ENCODE measurements at regions not wholly inside any gene's neighbourhood (a gene's known extent, or its start where the extent isn't known, plus 50 kb on each side); places are given as distances from the start of the nearest gene placed in this dataset.

DNA sequence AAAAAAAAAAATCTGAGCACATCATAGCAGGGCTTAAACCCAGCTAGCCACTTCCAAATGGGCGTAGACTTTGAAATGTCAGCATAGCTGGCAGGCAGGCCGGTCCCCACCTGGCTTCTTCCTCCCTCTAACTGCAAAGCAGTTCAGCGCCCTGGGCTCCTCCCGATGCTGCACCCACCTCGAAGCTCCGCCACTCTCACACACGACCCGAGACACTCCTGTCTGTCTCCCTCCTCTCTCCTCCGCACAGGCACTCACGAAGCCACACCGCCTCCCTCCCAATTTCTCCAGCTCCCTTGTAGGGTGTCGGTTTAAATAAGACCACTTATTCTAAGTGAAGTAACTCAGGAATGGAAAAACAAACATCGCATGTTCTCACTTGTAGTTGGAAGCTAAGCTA is 301.3 kb downstream of the NPHP4 start:
- Histone ChIP-seq H3K9ac (ENCODE audit: low read length) (no peak overlapping the region), H3K27ac (ENCODE audit: low read depth, low read length) (no peak overlapping the region), H3K4me1 (ENCODE audit: control insufficient read depth, insufficient read depth, low read length) (peaks cover 25% of the 10 kb centered on the region; the same call in 1 of the 2 replicates), H3K9me3 (ENCODE audit: control insufficient read depth, insufficient read depth, low read depth, low read length) (no peaks in the 10 kb centered on the region), H3K36me3 (ENCODE audit: control insufficient read depth, insufficient read depth, low read length) (no peaks in the 10 kb centered on the region), H3K27me3 (ENCODE audit: control insufficient read depth, insufficient read depth, low read length) (no peaks in the 10 kb centered on the region), H3K4me3 (ENCODE audit: low read depth, low read length) (no peak overlapping the region)

DNA sequence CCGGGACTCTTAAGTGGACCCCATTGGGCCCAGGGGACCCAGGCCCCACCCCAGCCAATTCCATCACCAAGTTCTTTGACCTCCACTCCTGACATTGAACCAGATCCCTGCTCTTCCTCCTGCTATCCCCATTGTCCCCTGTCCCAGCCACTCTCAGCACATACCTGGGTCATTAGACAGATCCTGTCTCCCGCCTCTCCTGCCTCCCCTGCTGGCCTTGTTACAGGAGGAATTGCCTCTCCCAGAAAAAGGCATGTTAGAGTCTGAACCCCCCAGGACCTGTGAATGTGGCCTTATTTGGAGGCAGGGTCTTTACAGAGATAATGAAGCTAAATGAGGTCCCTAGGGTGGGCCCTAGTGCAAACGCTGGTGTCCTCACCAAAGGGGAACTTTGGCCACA is 301.9 kb downstream of the NPHP4 start:
- no peaks in the 10 kb centered on the region for H3K36me3 ChIP-seq (ENCODE audit: control insufficient read depth, insufficient read depth, low read length)
- no peaks in the 10 kb centered on the region for H3K27me3 ChIP-seq (ENCODE audit: control insufficient read depth, insufficient read depth, low read length)
- H3K27ac ChIP-seq (ENCODE audit: low read depth, low read length): no peak overlapping the region
- H3K9ac ChIP-seq (ENCODE audit: low read length): no peak overlapping the region
- no peak overlapping the region for H3K4me3 ChIP-seq (ENCODE audit: low read depth, low read length)
- peaks cover 25% of the 10 kb centered on the region; the same call in 1 of the 2 replicates for H3K4me1 ChIP-seq (ENCODE audit: control insufficient read depth, insufficient read depth, low read length)
- no peaks in the 10 kb centered on the region for H3K9me3 ChIP-seq (ENCODE audit: control insufficient read depth, insufficient read depth, low read depth, low read length)

DNA sequence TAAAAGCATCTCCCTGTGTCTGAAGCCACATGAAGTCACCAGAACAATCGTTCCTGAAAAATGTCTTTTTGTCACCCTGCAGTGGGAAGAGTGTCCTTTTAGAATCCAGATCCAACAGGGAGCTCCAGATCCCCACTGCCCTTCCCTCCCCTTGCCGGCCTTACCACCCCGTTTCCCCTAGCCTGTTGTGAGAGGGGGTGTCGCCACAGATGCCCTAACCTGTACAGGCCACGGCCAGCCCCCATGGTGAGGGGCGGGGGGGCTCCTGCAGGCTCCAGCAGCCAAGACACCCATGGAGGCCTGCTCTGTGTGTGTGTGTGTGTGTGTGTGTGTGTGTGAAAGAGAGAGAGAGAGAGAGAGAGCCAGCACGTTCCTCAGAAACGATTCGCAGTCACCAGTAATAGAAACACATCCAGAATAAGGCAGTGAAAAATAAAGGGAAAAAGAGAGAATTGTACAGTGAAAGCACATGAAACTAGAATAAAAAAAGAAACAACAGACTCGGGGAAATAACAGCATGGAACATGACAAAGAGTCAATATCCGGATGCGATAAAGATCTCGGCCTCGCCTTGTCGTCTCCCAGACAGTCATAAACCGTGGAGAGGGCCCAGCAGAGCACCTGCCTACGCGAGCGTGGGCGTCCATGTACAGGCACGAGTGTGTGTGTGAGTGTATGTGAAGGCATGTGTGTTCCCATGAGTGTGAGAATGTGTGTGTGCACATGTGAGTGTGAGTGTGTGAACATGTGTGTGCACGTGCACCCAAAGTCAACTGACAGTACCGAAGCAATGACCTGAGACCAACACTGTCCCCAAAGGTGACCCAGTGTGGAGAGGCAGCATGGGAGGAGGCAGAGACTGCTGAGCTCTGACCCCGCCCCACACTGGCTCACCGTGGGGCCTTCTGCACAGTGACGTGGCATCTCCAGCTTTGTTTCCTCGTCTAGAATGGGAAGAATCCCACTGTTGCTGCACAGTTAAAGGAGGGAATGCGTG is 303.8 kb downstream of the NPHP4 start:
- H3K4me3 ChIP-seq (ENCODE audit: low read depth, low read length): no peak overlapping the region
- peaks cover 25% of the 10 kb centered on the region; the same call in 1 of the 2 replicates for H3K4me1 ChIP-seq (ENCODE audit: control insufficient read depth, insufficient read depth, low read length)
- H3K27ac ChIP-seq (ENCODE audit: low read depth, low read length): no peak overlapping the region
- H3K36me3 ChIP-seq (ENCODE audit: control insufficient read depth, insufficient read depth, low read length): no peaks in the 10 kb centered on the region
- no peak overlapping the region for H3K9ac ChIP-seq (ENCODE audit: low read length)
- H3K27me3 ChIP-seq (ENCODE audit: control insufficient read depth, insufficient read depth, low read length): no peaks in the 10 kb centered on the region
- no peaks in the 10 kb centered on the region for H3K9me3 ChIP-seq (ENCODE audit: control insufficient read depth, insufficient read depth, low read depth, low read length)

DNA sequence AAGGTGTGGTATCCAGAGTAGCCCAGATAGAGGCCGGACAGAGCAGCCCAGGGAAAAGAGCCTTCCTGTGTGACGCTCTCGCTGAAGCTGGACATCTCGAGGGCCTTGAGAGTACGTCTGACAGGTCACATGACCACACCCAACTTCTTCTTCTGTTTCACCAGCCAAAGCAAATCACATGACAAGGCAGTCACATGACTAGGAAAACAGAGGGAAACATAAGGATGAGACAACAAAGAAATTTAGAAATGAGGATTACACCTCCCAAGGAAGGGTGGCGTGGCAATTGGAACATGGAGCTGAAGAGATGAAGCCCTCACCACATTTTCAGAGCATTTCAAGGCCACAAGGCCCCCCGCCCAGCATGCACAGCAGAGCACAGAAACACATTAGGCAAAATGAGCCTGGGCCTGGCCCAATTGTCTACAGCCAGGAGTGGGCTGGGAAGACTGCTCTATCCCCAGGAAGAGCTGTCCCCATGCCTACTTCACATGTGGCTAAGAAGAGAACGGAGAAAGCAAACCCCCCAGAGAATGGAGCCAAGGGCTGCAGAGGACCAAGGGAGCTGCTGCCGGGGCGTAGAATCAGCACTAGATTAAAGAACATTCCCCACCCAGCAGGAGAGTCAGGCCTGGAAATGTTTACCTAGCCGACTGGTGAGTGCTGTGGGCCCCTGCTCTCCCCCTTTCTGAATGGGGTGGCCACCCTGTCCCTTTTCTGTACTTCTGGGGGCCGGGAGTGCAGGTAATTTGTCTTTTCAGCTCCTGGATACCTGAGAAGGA is 305.1 kb downstream of the NPHP4 start:
- H3K4me1 ChIP-seq (ENCODE audit: control insufficient read depth, insufficient read depth, low read length): peaks cover 22% of the 10 kb centered on the region; the same call in 1 of the 2 replicates
- H3K4me3 ChIP-seq (ENCODE audit: low read depth, low read length): no peak overlapping the region
- H3K36me3 ChIP-seq (ENCODE audit: control insufficient read depth, insufficient read depth, low read length): no peaks in the 10 kb centered on the region
- H3K27ac ChIP-seq (ENCODE audit: low read depth, low read length): no peak overlapping the region
- H3K9me3 ChIP-seq (ENCODE audit: control insufficient read depth, insufficient read depth, low read depth, low read length): no peaks in the 10 kb centered on the region
- no peaks in the 10 kb centered on the region for H3K27me3 ChIP-seq (ENCODE audit: control insufficient read depth, insufficient read depth, low read length)
- H3K9ac ChIP-seq (ENCODE audit: low read length): no peak overlapping the region

DNA sequence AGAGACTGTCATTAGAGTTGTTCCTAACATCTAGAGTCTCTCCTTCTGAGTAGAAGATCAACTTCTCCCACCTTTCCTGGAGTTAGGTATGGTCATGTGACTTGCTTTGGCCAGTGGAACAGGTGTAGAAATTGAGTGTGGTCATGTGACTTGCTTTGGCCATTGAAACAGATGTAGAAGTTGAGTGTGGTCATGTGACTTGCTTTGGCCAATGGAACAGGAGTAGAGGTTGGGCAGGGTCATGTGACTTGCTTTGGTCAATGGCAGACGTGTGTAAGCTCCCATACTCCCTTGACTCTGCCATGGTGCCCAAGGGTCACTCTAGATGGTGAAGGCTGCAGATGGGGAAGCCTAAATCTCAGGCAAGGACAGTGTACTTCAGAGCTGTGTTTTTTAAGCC is 306.0 kb downstream of the NPHP4 start:
- Histone ChIP-seq H3K27ac (ENCODE audit: low read depth, low read length) (no peak overlapping the region), H3K9me3 (ENCODE audit: control insufficient read depth, insufficient read depth, low read depth, low read length) (no peaks in the 10 kb centered on the region), H3K9ac (ENCODE audit: low read length) (no peak overlapping the region), H3K36me3 (ENCODE audit: control insufficient read depth, insufficient read depth, low read length) (no peaks in the 10 kb centered on the region), H3K4me1 (ENCODE audit: control insufficient read depth, insufficient read depth, low read length) (peaks cover 13% of the 10 kb centered on the region; the same call in 1 of the 2 replicates), H3K4me3 (ENCODE audit: low read depth, low read length) (no peak overlapping the region), H3K27me3 (ENCODE audit: control insufficient read depth, insufficient read depth, low read length) (no peaks in the 10 kb centered on the region)

DNA sequence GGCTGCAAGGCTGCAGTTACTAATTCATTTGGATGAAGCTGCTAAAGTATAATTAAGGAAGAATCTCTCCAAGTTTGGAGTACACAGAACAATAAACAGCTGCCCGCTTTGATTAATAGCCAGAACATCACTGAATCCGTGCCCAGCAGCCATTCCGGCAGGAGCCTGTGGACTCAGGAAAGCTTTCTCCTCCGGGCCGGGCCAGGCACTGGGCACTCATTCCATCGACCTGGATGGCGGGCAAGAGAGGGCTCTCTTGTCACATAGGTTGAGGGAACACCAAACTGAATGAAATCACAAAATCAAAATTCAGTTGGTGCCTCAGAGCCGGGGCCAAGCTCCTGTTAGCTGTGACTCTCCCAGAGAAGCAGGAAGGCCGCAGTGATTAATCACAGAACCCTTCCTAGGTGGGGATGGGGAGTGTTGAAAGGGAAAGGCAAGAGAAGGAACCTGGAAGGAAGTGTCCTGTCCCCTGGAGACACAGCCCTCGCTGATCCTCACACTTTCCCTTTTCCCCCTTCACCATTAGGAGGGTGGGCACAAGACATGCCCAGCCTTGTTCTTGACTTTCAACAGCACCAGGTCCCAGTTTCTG is 306.7 kb downstream of the NPHP4 start:
- H3K4me3 ChIP-seq (ENCODE audit: low read depth, low read length): no peak overlapping the region
- no peak overlapping the region for H3K9ac ChIP-seq (ENCODE audit: low read length)
- no peaks in the 10 kb centered on the region for H3K9me3 ChIP-seq (ENCODE audit: control insufficient read depth, insufficient read depth, low read depth, low read length)
- H3K4me1 ChIP-seq (ENCODE audit: control insufficient read depth, insufficient read depth, low read length): peaks cover 7% of the 10 kb centered on the region; the same call in 1 of the 2 replicates
- no peaks in the 10 kb centered on the region for H3K27me3 ChIP-seq (ENCODE audit: control insufficient read depth, insufficient read depth, low read length)
- no peak overlapping the region for H3K27ac ChIP-seq (ENCODE audit: low read depth, low read length)
- H3K36me3 ChIP-seq (ENCODE audit: control insufficient read depth, insufficient read depth, low read length): no peaks in the 10 kb centered on the region

DNA sequence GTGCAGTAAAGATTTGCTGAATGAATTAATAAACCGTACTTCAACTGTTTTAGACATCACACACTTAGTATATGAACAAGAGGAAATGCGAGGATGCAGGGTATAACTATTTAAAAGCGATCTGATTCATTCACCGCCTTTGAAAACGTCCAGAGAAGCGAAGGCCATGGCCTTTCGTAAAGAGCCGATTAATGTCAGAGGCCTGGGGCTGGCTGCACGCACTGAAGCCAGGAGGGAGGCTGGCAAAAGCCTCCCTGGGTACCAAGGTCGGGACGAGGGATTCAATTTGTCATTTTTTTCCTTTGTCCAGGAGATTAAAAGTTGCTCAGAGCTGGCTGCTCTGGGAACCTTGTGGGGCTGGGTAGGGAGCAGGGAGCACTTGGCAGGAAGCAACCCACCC is 307.4 kb downstream of the NPHP4 start:
- H3K27me3 ChIP-seq (ENCODE audit: control insufficient read depth, insufficient read depth, low read length): no peaks in the 10 kb centered on the region
- H3K4me1 ChIP-seq (ENCODE audit: control insufficient read depth, insufficient read depth, low read length): peaks cover 3% of the 10 kb centered on the region; the same call in 1 of the 2 replicates
- no peak overlapping the region for H3K9ac ChIP-seq (ENCODE audit: low read length)
- no peaks in the 10 kb centered on the region for H3K36me3 ChIP-seq (ENCODE audit: control insufficient read depth, insufficient read depth, low read length)
- no peak overlapping the region for H3K4me3 ChIP-seq (ENCODE audit: low read depth, low read length)
- no peak overlapping the region for H3K27ac ChIP-seq (ENCODE audit: low read depth, low read length)
- no peaks in the 10 kb centered on the region for H3K9me3 ChIP-seq (ENCODE audit: control insufficient read depth, insufficient read depth, low read depth, low read length)

DNA sequence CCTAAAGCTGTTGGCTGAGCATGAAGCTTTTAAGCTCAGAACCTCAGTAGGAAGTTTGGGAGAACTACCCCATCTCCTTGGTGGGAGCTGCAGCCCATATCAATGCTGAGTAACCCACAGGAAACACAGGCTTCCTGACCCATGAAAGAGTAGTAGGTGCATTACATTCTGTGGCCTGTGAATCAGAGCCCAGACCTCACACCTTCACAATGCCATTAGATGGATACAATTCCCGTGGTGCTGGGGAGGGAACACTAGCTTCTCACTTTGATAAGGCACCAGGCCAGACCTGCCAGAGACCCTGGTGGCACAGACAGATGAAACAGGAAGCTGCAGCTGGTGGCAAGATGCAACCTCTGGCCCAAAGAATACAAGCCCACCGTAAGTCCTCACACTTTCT is 308.8 kb downstream of the NPHP4 start:
- Histone ChIP-seq H3K4me3 (ENCODE audit: low read depth, low read length) (no peak overlapping the region), H3K9me3 (ENCODE audit: control insufficient read depth, insufficient read depth, low read depth, low read length) (no peaks in the 10 kb centered on the region), H3K9ac (ENCODE audit: low read length) (no peak overlapping the region), H3K36me3 (ENCODE audit: control insufficient read depth, insufficient read depth, low read length) (no peaks in the 10 kb centered on the region), H3K27ac (ENCODE audit: low read depth, low read length) (no peak overlapping the region), H3K27me3 (ENCODE audit: control insufficient read depth, insufficient read depth, low read length) (no peaks in the 10 kb centered on the region), H3K4me1 (ENCODE audit: control insufficient read depth, insufficient read depth, low read length) (no peaks in the 10 kb centered on the region; the same call in 1 of the 2 replicates)

DNA sequence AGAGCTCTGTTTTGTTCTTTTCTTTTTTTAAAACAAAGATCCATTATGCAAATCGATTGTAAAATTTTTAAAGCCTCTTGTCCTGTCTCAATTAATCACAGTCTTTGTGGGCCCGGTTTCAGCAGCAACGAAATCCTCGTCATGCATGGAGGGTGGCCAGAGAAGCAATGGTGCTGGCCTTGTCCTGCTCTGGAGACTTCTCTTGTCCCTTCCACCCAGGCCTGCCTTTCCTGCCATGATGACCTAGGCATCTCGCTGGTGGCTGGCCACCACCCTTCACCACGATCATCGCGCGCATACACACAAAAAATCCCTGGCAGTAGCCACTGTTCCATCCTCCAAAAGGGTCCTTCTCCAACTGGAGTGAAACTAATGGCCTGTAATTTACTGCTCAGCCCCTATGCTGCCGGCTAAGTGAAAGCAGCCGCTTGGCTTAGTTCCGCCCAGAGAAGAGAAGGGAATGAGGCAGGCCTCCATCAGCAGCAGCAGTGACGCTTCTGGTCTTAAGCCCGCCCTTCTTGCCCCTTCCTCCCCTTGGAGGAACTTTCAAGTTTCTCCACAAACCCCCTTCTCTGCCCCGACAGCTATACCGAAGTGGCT is 309.5 kb downstream of the NPHP4 start:
- no peaks in the 10 kb centered on the region; the same call in 1 of the 2 replicates for H3K4me1 ChIP-seq (ENCODE audit: control insufficient read depth, insufficient read depth, low read length)
- no peak overlapping the region for H3K27ac ChIP-seq (ENCODE audit: low read depth, low read length)
- H3K9ac ChIP-seq (ENCODE audit: low read length): no peak overlapping the region
- H3K27me3 ChIP-seq (ENCODE audit: control insufficient read depth, insufficient read depth, low read length): no peaks in the 10 kb centered on the region
- no peak overlapping the region for H3K4me3 ChIP-seq (ENCODE audit: low read depth, low read length)
- H3K9me3 ChIP-seq (ENCODE audit: control insufficient read depth, insufficient read depth, low read depth, low read length): no peaks in the 10 kb centered on the region
- H3K36me3 ChIP-seq (ENCODE audit: control insufficient read depth, insufficient read depth, low read length): no peaks in the 10 kb centered on the region

DNA sequence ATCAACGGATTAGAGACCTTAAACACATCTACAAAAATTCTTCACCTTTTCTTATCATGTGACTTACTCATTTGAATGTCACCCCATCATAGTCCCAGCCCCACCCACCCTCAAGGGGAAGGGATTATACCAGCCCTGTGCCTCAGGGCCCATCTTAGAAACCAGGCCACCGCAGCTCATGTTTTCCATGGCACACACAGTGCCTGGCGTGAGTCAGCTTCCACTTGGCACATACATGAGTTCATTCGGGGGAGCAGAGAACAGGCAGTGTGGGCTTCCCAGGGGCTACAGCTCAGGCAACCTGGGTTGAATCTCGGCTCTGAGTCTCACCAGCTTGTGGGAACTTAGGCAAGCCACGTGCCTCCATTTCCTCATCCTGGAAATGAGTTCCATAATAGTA is 310.6 kb downstream of the NPHP4 start:
- Histone ChIP-seq H3K36me3 (ENCODE audit: control insufficient read depth, insufficient read depth, low read length) (no peaks in the 10 kb centered on the region), H3K4me1 (ENCODE audit: control insufficient read depth, insufficient read depth, low read length) (no peaks in the 10 kb centered on the region; the same call in 1 of the 2 replicates), H3K4me3 (ENCODE audit: low read depth, low read length) (no peak overlapping the region), H3K9me3 (ENCODE audit: control insufficient read depth, insufficient read depth, low read depth, low read length) (no peaks in the 10 kb centered on the region), H3K27me3 (ENCODE audit: control insufficient read depth, insufficient read depth, low read length) (no peaks in the 10 kb centered on the region), H3K27ac (ENCODE audit: low read depth, low read length) (no peak overlapping the region), H3K9ac (ENCODE audit: low read length) (no peak overlapping the region)

All from HUES6 (cell line).